H1 (cell line): ENCODE measurements at regions not wholly inside any gene's neighbourhood (a gene's known extent, or its start where the extent isn't known, plus 50 kb on each side); places are given as distances from the start of the nearest gene placed in this dataset.

Experiments
- CTCF ChIA-PET: fragments of 300-600 bp; sonication (Branson Sonifier 250); formaldehyde crosslinking; loops from one replicate; lab custom pipeline; 2021; ENCODE audit not compliant: partially characterized antibody; lab: Charles Lee
- POLR2A ChIA-PET: fragments of 300-600 bp; sonication (Branson Sonifier 250); formaldehyde crosslinking; loops from one replicate; lab custom pipeline; 2021; ENCODE audit warnings: inconsistent platforms; ENCODE audit not compliant: partially characterized antibody; lab: Charles Lee
- DNase-seq, 2 experiments: peaks; one replicate each; pipeline versions ENCODE4 v3.0.0 to v3.0.0-alpha.2; 2010 to 2022; ENCODE audit warnings: low spot score in 2 of 2, low read depth in 1 of 2, mixed read lengths in 1 of 2
- FAIRE-seq: peaks from 2 replicates; lab custom pipeline; 2011; peaks lifted over from hg19 to GRCh38; lab: Jason Lieb, UNC
- H2AFZ ChIP-seq: 2 replicates; pipeline ENCODE4 v1.8.1; 2012; ENCODE audit warnings: low read length, inconsistent platforms
- H2AK5ac ChIP-seq: 2 replicates; pipeline ENCODE4 v1.6.1; 2013; ENCODE audit warnings: low read depth, low read length
- H2BK120ac ChIP-seq: replicated peaks from 2 replicates; pipeline ENCODE3; 2013; ENCODE audit warnings: low read depth, low read length, inconsistent platforms
- H2BK12ac ChIP-seq: 2 replicates; pipeline ENCODE4 v1.6.1; 2013; ENCODE audit warnings: low read depth, low read length
- H2BK15ac ChIP-seq: 2 replicates; pipeline ENCODE4 v1.6.1; 2013; ENCODE audit warnings: low read length
- H2BK20ac ChIP-seq: 2 replicates; pipeline ENCODE4 v1.6.1; 2013; ENCODE audit warnings: low read length
- H2BK5ac ChIP-seq: 2 replicates; pipeline ENCODE4 v1.6.1; 2013; ENCODE audit warnings: low read depth, low read length
- H3K14ac ChIP-seq: 2 replicates; pipeline ENCODE4 v1.6.1; 2013; ENCODE audit warnings: inconsistent platforms; ENCODE audit not compliant: insufficient read length
- H3K18ac ChIP-seq: 2 replicates; pipeline ENCODE4 v1.6.1; 2013; ENCODE audit warnings: low read length; ENCODE audit errors: extremely low read depth
- H3K23ac ChIP-seq: 2 replicates; pipeline ENCODE4 v1.6.1; 2013; ENCODE audit warnings: inconsistent platforms; ENCODE audit not compliant: insufficient read length
- H3K23me2 ChIP-seq: 2 replicates; pipeline ENCODE4 v1.6.1; 2013; ENCODE audit warnings: low read depth, low read length
- H3K27ac ChIP-seq: 2 replicates; pipeline ENCODE4 v1.6.1; 2011; ENCODE audit warnings: low read depth, low read length, inconsistent platforms
- H3K27me3 ChIP-seq, 4 experiments: replicated peaks in 1 of 4; 1 replicate in 1 of 4; 2 replicates in 3 of 4; pipeline versions ENCODE4 v1.6.1 to v1.8.1; 2011 to 2013; ENCODE audit warnings: low read length in 3 of 4, mild to moderate bottlenecking in 3 of 4, inconsistent platforms in 2 of 4, mixed read lengths in 2 of 4, moderate library complexity in 1 of 4; ENCODE audit not compliant: control insufficient read depth in 3 of 4, insufficient read depth in 3 of 4; ENCODE audit errors: extremely low read depth in 1 of 4
- H3K36me3 ChIP-seq, 4 experiments: 2 replicates each; pipeline versions ENCODE4 v1.6.1 to v1.8.1; 2011 to 2013; ENCODE audit warnings: mild to moderate bottlenecking in 4 of 4, low read length in 3 of 4, moderate library complexity in 2 of 4, control low read depth in 1 of 4, inconsistent platforms in 1 of 4; ENCODE audit not compliant: insufficient read depth in 4 of 4, control insufficient read depth in 2 of 4
- H3K4ac ChIP-seq: replicated peaks from 2 replicates; pipeline ENCODE3; 2013; ENCODE audit warnings: low read length, low read depth, mixed read lengths, inconsistent platforms; ENCODE audit not compliant: insufficient read length
- H3K4me1 ChIP-seq, 4 experiments: replicated peaks in 1 of 4; 1 replicate in 1 of 4; 2 replicates in 3 of 4; pipeline versions ENCODE4 v1.6.1 to v1.8.1; 2011 to 2013; ENCODE audit warnings: low read length in 3 of 4, inconsistent platforms in 2 of 4, mixed read lengths in 1 of 4; ENCODE audit not compliant: insufficient read depth in 4 of 4, control insufficient read depth in 3 of 4
- H3K4me2 ChIP-seq, 2 experiments: 2 replicates each; pipeline versions ENCODE4 v1.6.1 to v1.8.1; 2011 to 2013; ENCODE audit warnings: low read depth in 2 of 2, low read length in 2 of 2, control low read depth in 1 of 2, inconsistent platforms in 1 of 2, mild to moderate bottlenecking in 1 of 2; ENCODE audit not compliant: insufficient read depth in 1 of 2
- H3K4me3 ChIP-seq, 4 experiments: fragments of 200-600, 300-600 bp in 1 of 4; sonication (generic), shearing (Covaris generic), sonication (Bioruptor Twin) in 1 of 4; 2 replicates each; pipeline versions ENCODE4 v1.5.1 to v1.8.1; 2011 to 2016; ENCODE audit warnings: low read length in 4 of 4, low read depth in 3 of 4, control low read depth in 2 of 4, inconsistent platforms in 2 of 4, mild to moderate bottlenecking in 2 of 4, mixed read lengths in 1 of 4, moderate library complexity in 1 of 4; ENCODE audit not compliant: insufficient read depth in 2 of 4; ENCODE audit errors: extremely low read depth in 1 of 4
- H3K56ac ChIP-seq: replicated peaks from 2 replicates; pipeline ENCODE3; 2013; ENCODE audit warnings: low read depth, mild to moderate bottlenecking, mixed read lengths, low read length, inconsistent platforms; ENCODE audit not compliant: insufficient read length
- H3K79me1 ChIP-seq: 2 replicates; pipeline ENCODE4 v1.6.1; 2013; ENCODE audit warnings: low read depth, low read length, control low read depth
- H3K79me2 ChIP-seq, 2 experiments: 2 replicates each; pipeline versions ENCODE4 v1.6.1 to v1.8.1; 2012 to 2013; ENCODE audit warnings: low read length in 2 of 2, mild to moderate bottlenecking in 2 of 2, inconsistent platforms in 1 of 2; ENCODE audit not compliant: insufficient read depth in 2 of 2, control insufficient read depth in 1 of 2
- H3K9ac ChIP-seq, 4 experiments: replicated peaks in 1 of 4; 1 replicate in 1 of 4; 2 replicates in 3 of 4; pipeline versions ENCODE4 v1.6.1 to v1.8.1; 2011 to 2013; ENCODE audit warnings: low read depth in 3 of 4, low read length in 3 of 4, control low read depth in 2 of 4, mild to moderate bottlenecking in 2 of 4, moderate library complexity in 2 of 4, inconsistent platforms in 1 of 4; ENCODE audit errors: extremely low read depth in 1 of 4
- H3K9me3 ChIP-seq, 2 experiments: 2 replicates each; pipeline versions ENCODE4 v1.6.1 to v1.8.1; 2012 to 2013; ENCODE audit warnings: mild to moderate bottlenecking in 2 of 2, moderate library complexity in 2 of 2, control low read depth in 1 of 2, inconsistent platforms in 1 of 2, low read depth in 1 of 2, low read length in 1 of 2, mixed read lengths in 1 of 2; ENCODE audit not compliant: insufficient read depth in 2 of 2
- H4K20me1 ChIP-seq, 2 experiments: replicated peaks in 1 of 2; 2 replicates each; pipeline versions ENCODE3 to v1.8.1; 2011 to 2013; ENCODE audit warnings: inconsistent platforms in 2 of 2, low read length in 2 of 2, mild to moderate bottlenecking in 1 of 2; ENCODE audit not compliant: insufficient read depth in 2 of 2, control insufficient read depth in 1 of 2
- H4K5ac ChIP-seq: 2 replicates; pipeline ENCODE4 v1.6.1; 2013; ENCODE audit warnings: low read length, low read depth, mixed read lengths, inconsistent platforms; ENCODE audit not compliant: insufficient read length
- H4K8ac ChIP-seq: 2 replicates; pipeline ENCODE4 v1.8.0; 2013; ENCODE audit warnings: mild to moderate bottlenecking, moderate library complexity, low read length, inconsistent platforms; ENCODE audit not compliant: insufficient read depth; ENCODE audit errors: extremely low read depth
- H4K91ac ChIP-seq: replicated peaks from 2 replicates; pipeline ENCODE3; 2013; ENCODE audit warnings: low read length, mixed read lengths, inconsistent platforms; ENCODE audit not compliant: insufficient read length
- BACH1 ChIP-seq: IDR thresholded peaks from 2 replicates; pipeline ENCODE4 v1.6.1; 2012; ENCODE audit warnings: low read length, improper control_type of control experiment
- CBX5 ChIP-seq: fragments of 300-800, 300-1000 bp; sonication (generic); IDR thresholded peaks from 2 replicates; pipeline ENCODE4 v1.7.1; 2016; ENCODE audit warnings: antibody characterized with exemption, low read length, low read depth
- CBX8 ChIP-seq: fragments of 300-800, 300-1000 bp; sonication (generic); IDR thresholded peaks from 2 replicates; pipeline ENCODE4 v1.7.1; 2016; ENCODE audit warnings: low read depth, low read length, borderline replicate concordance
- CEBPB ChIP-seq: IDR thresholded peaks from 2 replicates; pipeline ENCODE4 v1.6.1; 2012; ENCODE audit warnings: low read depth, low read length
- EZH2 ChIP-seq: fragments of 200-600 bp; sonication (generic); IDR thresholded peaks from 2 replicates; pipeline ENCODE4 v1.7.1; 2012; ENCODE audit warnings: low read depth, mild to moderate bottlenecking, moderate library complexity, low read length, inconsistent platforms; ENCODE audit not compliant: severe bottlenecking
- HDAC2 ChIP-seq, 2 experiments: fragments of 300-600 bp in 1 of 2; sonication (generic) in 1 of 2; IDR thresholded peaks; 2 replicates each; pipeline ENCODE4 v1.6.1; 2011 to 2012; ENCODE audit warnings: low read depth in 2 of 2, low read length in 2 of 2, mild to moderate bottlenecking in 2 of 2, moderate library complexity in 2 of 2, borderline replicate concordance in 1 of 2, inconsistent platforms in 1 of 2
- PHF8 ChIP-seq: fragments of 200-600 bp; sonication (generic); conservative IDR thresholded peaks from 2 replicates; pipeline ENCODE4 v1.7.1; 2012; ENCODE audit warnings: low read depth, mild to moderate bottlenecking, inconsistent platforms, low read length, moderate library complexity
- POU5F1 ChIP-seq: IDR thresholded peaks from 2 replicates; pipeline ENCODE4 v1.6.1; 2011; ENCODE audit warnings: low read depth, mild to moderate bottlenecking, low read length, moderate library complexity
- RXRA ChIP-seq: IDR thresholded peaks from 2 replicates; pipeline ENCODE4 v1.6.1; 2011; ENCODE audit warnings: low read depth, mild to moderate bottlenecking, low read length, moderate library complexity; ENCODE audit not compliant: insufficient read depth
- SIN3A ChIP-seq, 2 experiments: IDR thresholded peaks in 1 of 2; conservative IDR thresholded peaks in 1 of 2; 2 replicates each; pipeline ENCODE4 v1.6.1; 2011 to 2012; ENCODE audit warnings: low read length in 2 of 2, improper control_type of control experiment in 1 of 2, low read depth in 1 of 2, mild to moderate bottlenecking in 1 of 2
- SUZ12 ChIP-seq: fragments of 200-600 bp; sonication (generic); IDR thresholded peaks from 2 replicates; pipeline ENCODE4 v1.6.1; 2012; ENCODE audit warnings: mild to moderate bottlenecking, inconsistent platforms, low read length, moderate library complexity, mixed read lengths
- WGBS, 2 experiments: shearing (Covaris generic) in 1 of 2; methylation state at CpG; one replicate each; pipeline versions ENCODE4 v1.1.6 to v1.1.7; 2013 to 2015; ENCODE audit warnings: low lambda C conversion rate in 2 of 2, mixed read lengths in 2 of 2, inconsistent platforms in 1 of 2, low coverage in 1 of 2, missing lambda C conversion rate in 1 of 2; ENCODE audit not compliant: insufficient replicate concordance in 2 of 2, insufficient coverage in 1 of 2, insufficient read length in 1 of 2; ENCODE audit errors: extremely low coverage in 1 of 2, missing lambda C conversion rate in 1 of 2; 5-methylcytosine and 5-hydroxymethylcytosine counted together
- TF ChIP-seq, protein P1 (sequence below): IDR thresholded peaks from 2 replicates; pipeline ENCODE4 v1.6.1; 2011; ENCODE audit warnings: low read depth, mild to moderate bottlenecking, low read length; ENCODE audit not compliant: insufficient read depth

DNA sequence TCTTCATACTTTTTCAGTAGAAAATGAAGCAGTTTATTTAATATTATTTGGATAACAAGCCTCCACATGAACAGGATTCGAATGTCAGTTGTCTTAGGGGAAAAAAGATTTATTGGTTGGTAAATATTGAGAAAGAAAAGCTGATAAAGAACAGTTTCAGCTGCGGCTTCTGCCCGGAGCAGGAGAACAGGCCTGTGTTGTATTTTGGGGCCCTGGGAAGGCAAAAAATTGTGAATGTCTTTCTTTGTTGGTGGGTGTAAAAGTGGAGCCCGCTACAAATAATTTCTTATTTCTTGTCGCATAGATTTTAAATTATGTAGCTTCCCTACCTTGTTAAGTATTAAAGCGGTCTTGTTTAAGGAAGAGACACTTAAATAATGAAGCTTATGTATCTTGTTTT lies 90.5 kb upstream of the PAX1 start:
- H3K23me2 ChIP-seq = no peaks in the 10 kb centered on the region
- no peak for TF ChIP-seq POU5F1
- TF ChIP-seq CEBPB = no peak
- TF ChIP-seq PHF8 = no peak
- TF ChIP-seq CBX5 = no peak
- TF ChIP-seq HDAC2 (IDR thresholded peaks at IDR 0.05; ENCODE audit: borderline replicate concordance in 1 of 2, low read depth in 2 of 2, low read length in 2 of 2) = no peak
- TF ChIP-seq SIN3A (conservative IDR thresholded peaks at IDR 0.05 in 1 of 2, IDR thresholded peaks at IDR 0.05 in 1 of 2; ENCODE audit: low read depth in 1 of 2, low read length in 2 of 2) = no peak
- TF ChIP-seq EZH2 = no peak
- TF ChIP-seq SUZ12 = no peak
- TF ChIP-seq, protein P1, sequence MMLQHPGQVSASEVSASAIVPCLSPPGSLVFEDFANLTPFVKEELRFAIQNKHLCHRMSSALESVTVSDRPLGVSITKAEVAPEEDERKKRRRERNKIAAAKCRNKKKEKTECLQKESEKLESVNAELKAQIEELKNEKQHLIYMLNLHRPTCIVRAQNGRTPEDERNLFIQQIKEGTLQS = no peak
- TF ChIP-seq RXRA = no peak
- TF ChIP-seq BACH1 = no peak
- TF ChIP-seq CBX8 = no peak

More for the DNA sequence above, 90.5 kb upstream of the PAX1 start:
- H4K8ac ChIP-seq = no peak overlapping the region
- no peak overlapping the region for H2BK12ac ChIP-seq
- H3K79me1 ChIP-seq = no peaks in the 10 kb centered on the region
- H3K56ac ChIP-seq = no peak overlapping the region
- no peaks in the 10 kb centered on the region; a peak in 1 of 7 replicates for H3K27me3 ChIP-seq
- H2BK120ac ChIP-seq = no peak overlapping the region
- WGBS, 2 experiments = 93% methylated on average over 6 of the region's 6 CpGs; no CpG with 5 or more reads in 1 of the 2 experiments
- H2BK20ac ChIP-seq = no peak overlapping the region
- DNase-seq (no peak), FAIRE-seq (no peak)
- H3K4me1 ChIP-seq = no peaks in the 10 kb centered on the region
- H3K4me3 ChIP-seq = no peak overlapping the region
- H3K79me2 ChIP-seq = no peaks in the 10 kb centered on the region
- no peak overlapping the region for H3K4ac ChIP-seq
- no peak overlapping the region for H3K9ac ChIP-seq
- no peak overlapping the region for H2BK15ac ChIP-seq
- no peak overlapping the region for H3K23ac ChIP-seq
- H4K5ac ChIP-seq = no peak overlapping the region
- no peaks in the 10 kb centered on the region for H4K20me1 ChIP-seq
- ChIA-PET POLR2A (interaction anchor here (1.3 to 1.4 kb wide), 2 partner anchors 85 to 110 kb away, joined by 3 read pairs; no protein-coding TSS in a partner anchor), CTCF (interaction anchor here (0.6 to 3.8 kb wide), 53 partner anchors 8 to 1620 kb away, joined by 3 to 56 read pairs (median 4); no protein-coding TSS in a partner anchor)
- no peak overlapping the region for H2AK5ac ChIP-seq
- no peak overlapping the region for H3K18ac ChIP-seq
- no peak overlapping the region for H2AFZ ChIP-seq
- H3K27ac ChIP-seq = no peak overlapping the region
- H4K91ac ChIP-seq = no peak overlapping the region
- no peaks in the 10 kb centered on the region for H3K36me3 ChIP-seq
- H3K14ac ChIP-seq = no peak overlapping the region
- no peaks in the 10 kb centered on the region for H3K9me3 ChIP-seq
- H3K4me2 ChIP-seq = no peak overlapping the region
- H2BK5ac ChIP-seq = no peak overlapping the region
